Hematopoietic multipotent progenitor cell (in vitro differentiated cells): ENCODE measurements at regions not wholly inside any gene's neighbourhood (a gene's known extent, or its start where the extent isn't known, plus 50 kb on each side); places are given as distances from the start of the nearest gene placed in this dataset.
A peak's percentile ranks its signal among the peaks of the same experiment; 100 is the strongest.
"Not testable (repeated sequence)": the region's sequence is repeated elsewhere in the genome, so short reads cannot be mapped to it uniquely, and the experiment has no call there.

Experiments
- DNase-seq, 3 donors: peaks; one replicate each; pipeline ENCODE4 v3.0.0-alpha.2; 2011 to 2015; ENCODE audit warnings: low read depth in 2 of 3, low spot score in 2 of 3

DNA sequence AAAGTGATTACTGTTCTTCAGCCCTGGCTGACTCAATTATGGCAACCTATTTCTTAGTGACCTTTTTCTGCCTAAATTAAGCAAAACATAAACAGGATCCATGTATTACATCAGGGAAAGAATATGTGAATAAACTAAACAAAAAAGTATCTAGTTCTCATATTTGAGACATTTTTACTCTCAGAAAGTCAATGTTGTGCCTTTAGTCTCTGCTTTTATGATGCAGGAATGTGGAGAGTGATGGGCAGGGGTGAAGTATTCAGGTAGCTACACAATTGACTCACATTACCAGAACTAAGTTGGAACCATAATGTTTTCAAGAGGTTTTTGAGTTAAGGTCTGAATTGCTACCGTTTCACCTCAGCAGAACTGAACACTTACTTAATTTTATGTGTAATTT lies 462.7 kb upstream of the CXADR start:
- DNase-seq: no peak

DNA sequence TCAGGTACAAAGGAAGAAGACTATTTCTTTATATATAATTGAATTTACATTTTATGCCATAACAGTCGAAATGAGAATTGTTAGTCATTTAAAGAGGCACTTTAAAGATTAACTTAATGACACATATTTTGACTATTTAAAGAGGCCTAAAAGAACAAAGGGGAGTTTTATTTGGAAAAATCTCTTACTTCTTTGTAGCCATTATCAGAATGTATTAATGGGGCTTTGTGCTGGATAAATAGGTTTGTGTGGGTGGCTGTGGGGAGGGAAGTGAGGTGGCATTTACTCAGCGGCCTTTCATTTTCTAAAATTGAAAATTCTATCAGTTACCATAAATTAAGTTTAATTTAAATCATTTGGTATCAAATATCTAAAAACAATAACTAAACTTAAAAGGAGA lies 462.2 kb upstream of the CXADR start:
- no peak for DNase-seq

DNA sequence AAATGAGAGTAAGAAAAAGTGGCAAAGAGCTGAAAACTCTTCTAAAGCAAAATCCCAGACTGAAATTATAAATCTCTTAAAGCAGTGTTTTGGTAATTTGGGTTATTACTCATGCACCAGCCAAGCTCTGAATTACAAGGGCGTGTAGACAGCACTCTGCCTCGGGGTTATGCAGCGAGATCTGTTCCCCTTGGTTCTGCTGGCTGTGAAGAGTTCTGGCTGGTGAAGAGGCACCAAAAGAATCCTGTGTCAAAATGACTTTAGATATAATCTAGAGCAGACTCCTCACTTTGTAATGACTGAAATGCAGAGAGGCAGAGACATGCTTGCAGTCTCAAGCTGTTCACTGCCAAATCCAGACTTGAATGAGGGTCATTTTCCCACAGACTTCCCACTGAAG lies 461.8 kb upstream of the CXADR start:
- DNase-seq: no peak

DNA sequence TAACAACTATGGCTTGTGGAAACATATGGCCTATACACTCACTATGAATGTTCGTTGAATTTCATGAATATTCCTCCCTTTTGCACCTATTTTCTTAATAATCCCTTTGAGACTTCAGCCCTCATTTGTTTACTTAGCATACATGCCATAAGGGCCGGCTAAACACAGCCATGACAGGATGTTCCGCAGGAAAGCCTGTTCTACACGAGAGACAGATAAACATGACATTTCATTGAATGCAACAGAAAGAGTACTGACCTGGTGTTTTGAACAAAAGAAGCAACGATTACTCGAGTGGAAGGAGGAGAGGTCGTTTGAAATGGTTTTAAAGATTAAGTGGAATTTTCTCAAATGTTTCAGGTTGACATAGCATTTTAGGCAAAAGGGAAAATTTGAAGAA lies 459.5 kb upstream of the CXADR start:
- DNase-seq: no peak

- DNase-seq: no peak
Observed at GRCh38 chr21:17059936-17060335, 452.9 kb upstream of the CXADR start.

DNA sequence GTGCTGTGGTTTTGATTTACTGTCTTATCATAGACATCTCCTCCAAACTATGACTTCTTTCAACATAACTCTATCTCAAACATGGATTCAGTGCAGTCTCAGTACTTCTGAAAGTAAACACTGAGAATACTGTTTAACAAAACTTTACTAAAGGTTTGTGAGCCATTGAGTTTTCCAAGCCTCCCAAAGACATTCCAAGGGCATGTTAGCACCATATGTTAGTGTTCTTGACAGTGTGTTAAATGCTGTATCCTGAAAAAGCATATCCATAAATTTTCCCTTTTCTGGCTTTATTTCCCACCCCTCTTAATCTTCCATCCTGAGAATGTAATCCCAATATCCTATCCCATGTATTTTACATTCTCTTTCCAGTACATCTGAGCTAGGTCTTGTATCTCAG lies 446.8 kb upstream of the CXADR start:
- no peak for DNase-seq

DNA sequence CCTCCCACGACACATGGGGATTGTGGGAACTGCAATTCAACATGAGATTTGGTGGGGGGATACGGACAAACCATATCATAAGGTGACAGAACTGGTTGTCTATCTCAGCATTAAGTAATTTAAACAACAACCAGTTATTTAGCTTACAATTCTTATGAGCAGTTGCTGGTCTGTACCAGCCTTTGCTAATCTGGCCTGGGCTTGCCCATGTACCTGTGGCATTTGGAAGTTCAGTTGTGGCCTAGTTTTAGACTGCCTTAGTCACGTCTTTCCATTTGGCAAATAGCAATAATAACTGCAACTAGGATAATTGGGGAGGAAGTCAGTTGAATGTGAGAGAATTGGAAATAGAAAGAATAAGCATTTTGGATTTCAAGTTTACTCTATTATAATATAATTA lies 441.8 kb upstream of the CXADR start:
- no peak for DNase-seq

- no peak for DNase-seq
Observed at GRCh38 chr21:17081193-17081592, 431.6 kb upstream of the CXADR start.

- DNase-seq: no peak
Observed at GRCh38 chr21:17082843-17083483, 429.9 kb upstream of the CXADR start.

DNA sequence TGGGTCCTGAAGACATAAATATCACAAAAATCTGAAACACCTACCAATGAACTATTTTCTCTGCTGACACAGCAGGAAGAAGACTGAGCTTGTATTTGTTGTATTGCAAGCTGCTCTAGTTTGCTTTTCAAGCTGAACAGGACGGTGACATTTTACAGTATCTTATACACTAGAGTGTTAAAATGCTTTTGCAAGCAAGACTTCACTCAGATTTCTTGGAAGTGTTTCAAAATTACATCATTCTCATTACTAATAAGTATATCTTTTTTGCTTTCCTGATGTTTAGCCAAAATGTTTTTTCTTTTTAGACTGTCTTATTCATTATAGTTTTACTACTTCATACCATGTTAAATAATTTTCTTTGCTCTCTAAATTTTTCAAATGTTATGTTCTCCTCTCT lies 427.1 kb upstream of the CXADR start:
- no peak for DNase-seq

- no peak for DNase-seq
Observed at GRCh38 chr21:17088500-17088899, 424.3 kb upstream of the CXADR start.

DNA sequence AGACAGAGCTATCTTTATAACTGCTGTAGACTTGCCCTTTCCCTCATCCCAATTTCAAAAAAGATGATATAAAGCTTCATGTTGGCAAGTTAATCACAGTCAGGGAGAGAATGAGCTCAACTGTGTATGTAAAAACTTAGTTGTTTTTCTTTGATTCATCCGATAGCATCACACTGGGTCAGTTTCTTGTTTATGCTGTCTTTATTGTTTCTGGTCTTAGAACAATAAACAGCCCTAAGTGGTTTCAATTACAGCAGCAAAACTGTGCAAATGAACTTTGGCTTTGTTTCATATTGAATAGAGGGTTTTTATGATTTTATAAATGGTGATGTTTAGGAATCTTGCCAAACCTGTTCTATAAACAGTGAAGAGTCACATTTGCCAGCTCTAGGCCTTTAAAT lies 423.8 kb upstream of the CXADR start:
- no peak for DNase-seq

GRCh38 chr21:17101696-17102095 lies 411.1 kb upstream of the CXADR start:
- no peak for DNase-seq

DNA sequence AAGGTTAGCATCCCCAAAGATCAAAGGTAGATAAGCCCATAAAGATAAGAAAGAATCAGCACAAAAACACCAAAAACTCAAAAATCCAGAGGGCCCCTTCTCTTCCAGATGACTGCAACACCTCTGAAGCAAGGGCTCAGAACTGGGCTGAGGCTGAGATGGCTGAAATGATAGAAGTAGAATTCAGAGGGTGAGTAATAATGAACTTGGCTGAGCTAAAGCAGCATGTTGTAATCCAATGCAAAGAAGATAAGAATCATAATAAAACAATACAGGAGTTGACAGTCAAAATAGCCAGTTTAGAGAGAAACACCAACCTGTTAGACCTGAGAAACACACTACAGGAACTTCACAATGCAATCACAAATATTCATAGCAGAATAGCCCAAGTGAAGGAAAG lies 406.9 kb upstream of the CXADR start:
- no peak for DNase-seq

GRCh38 chr21:17114045-17114444 lies 398.8 kb upstream of the CXADR start:
- no peak for DNase-seq

GRCh38 chr21:17118638-17119384 lies 394.0 kb upstream of the CXADR start:
- no peak for DNase-seq

- DNase-seq: no peak
Observed at GRCh38 chr21:17119466-17120297, 393.2 kb upstream of the CXADR start.

- DNase-seq: not testable (repeated sequence)
Observed at GRCh38 chr21:17127395-17127794, 385.4 kb upstream of the CXADR start.

- no peak for DNase-seq
Observed at GRCh38 chr21:17128132-17128531, 384.7 kb upstream of the CXADR start.

GRCh38 chr21:17139159-17139558 lies 373.7 kb upstream of the CXADR start:
- DNase-seq: not testable (repeated sequence)

DNA sequence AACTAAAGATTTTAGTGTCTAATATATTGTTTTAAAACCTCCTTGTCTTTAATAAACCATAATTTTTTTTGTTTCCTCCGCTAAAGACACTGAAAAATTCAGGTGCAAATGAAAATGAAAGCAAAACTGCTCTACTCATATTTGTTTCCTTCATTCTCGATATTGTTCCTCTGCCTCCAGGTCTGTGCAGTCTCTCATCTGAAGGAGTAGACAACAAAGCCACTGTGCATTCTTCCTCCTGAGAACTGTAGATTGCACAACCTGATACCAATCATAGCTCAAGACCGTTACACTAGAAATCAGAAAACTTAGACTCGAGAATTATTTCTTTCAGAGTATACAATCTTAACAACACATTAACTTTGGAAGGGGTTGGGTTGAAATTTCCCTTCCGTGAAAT lies 373.1 kb upstream of the CXADR start:
- peak in 1 of 3 donors; percentile 25 for DNase-seq

DNA sequence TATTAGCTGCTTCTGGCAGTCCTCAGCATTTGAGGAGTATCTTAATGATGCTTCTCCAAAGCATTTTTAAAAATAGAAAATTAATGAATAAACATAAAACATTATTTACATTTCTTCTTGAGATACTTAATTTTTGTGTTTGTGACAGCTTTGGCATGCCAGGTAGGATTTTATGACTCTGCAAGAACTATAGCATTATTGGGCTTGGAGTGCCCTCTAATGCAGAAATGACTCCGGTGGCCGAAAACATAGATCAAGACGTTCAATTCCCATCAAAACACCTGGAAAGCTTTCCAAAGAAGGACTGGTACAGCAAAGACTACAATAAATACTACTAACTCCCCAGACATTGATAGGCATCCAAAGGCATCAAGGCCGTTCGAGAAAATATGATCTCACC lies 366.4 kb upstream of the CXADR start:
- DNase-seq: no peak
